CD4-positive, alpha-beta T cell treated with Interleukin-1 beta for 1 hour (primary cell): ENCODE measurements at regions not wholly inside any gene's neighbourhood (a gene's known extent, or its start where the extent isn't known, plus 50 kb on each side); places are given as distances from the start of the nearest gene placed in this dataset.

Experiments
- DNase-seq, 2 donors: peaks; one replicate each; pipeline ENCODE4 v3.0.0-alpha.2; 2020 to 2022

DNA sequence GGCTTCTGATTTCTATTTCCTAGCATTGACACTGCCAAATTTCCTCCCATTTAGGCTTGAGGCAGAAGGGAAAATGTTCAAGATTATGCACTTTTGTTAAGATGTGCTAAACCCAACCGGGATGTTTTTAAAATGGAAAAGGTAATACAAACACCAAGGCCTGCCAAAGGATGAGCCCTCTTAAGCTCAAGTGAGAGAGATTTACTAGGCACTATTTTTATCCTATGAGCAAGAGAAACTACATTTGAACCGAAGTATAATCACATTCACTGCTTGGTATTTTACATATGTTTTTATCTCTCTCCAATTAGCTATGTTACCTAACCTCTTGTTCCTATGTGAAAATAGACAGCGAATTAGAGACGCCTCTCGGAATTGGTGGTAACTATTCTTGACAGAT is 295.8 kb downstream of the GABRB3 start:
- no peak for DNase-seq

DNA sequence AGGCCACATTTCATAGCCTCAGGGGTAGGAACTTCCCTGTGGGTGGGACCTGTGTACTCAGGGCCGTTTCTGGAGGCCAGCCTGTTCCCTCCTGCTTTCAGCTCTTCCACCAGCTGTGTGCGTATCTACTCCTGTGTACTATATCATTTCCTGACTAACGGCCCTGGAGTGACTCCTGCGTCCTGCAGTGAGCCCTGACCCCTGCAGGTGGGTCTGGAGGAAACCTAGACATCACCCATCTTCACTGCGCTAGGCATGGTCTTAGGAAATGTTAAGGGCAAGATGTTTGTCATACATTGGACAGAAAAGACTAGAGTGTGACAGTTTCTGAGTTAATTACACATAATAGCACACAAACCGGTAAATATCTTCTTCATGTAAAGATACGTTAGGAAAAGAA is 297.3 kb downstream of the GABRB3 start:
- DNase-seq = no peak

DNA sequence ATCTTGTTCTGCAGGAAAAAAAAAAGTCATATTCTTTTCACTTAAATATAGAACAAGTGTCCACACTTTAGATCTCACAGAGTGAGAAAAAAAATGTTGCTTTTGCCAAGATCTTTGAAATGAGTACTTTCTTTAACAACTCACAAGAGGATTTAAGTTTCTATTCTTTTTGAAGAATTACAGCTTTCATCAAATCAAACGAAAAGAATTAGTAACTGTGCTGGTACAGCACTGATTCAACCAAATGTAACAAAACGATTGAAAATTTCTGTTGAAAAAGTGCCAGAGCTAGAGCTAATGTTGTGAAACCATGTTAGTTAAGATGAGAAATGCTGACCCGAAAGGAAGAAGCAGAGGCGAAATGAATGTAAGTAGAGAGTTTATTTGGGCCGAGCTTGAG is 300.2 kb downstream of the GABRB3 start:
- no peak for DNase-seq

- no peak for DNase-seq
Measured at GRCh38 chr15:26461847-26462608, 310.8 kb downstream of the GABRB3 start.

- DNase-seq = no peak
Measured at GRCh38 chr15:26460165-26460564, 312.7 kb downstream of the GABRB3 start.

DNA sequence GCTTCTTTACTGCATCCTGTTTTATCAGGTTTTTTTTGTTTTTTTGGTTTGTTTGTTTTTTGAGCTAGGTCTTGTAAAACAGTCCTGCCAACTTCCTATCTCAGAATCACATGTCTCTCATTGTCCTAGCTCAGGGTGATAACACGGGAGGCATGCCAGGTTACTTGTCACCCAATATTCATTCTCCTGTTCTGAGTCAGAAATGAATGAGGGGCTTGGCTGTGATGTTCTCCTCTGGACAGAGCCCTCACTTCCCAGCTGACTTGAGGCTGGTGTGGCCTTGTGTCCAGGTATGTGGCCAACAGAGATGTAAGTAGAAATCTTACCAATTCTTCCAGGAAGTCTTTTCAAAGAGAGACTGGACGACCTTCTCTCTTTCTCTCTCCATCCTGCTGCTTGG is 317.0 kb downstream of the GABRB3 start:
- DNase-seq = no peak

DNA sequence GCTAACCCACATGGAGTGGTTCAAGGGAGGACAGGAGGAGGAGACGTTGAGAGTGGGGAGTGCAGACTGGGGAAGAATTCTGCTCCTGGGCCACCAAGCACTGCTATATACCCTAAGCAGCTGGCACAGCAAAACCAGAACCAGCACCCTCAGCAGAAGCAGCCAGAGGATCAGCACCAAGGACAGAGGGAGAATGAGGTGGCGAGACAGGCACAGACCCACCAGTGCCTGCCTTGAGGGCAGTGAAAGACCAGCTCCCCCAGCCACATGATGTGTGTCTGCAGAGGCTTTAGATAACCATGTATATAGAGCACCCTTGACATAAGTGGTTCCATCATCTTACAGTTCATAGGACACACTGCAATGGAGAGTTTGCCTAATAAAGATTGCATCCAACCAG is 319.0 kb downstream of the GABRB3 start:
- DNase-seq = no peak

- no peak for DNase-seq
Measured at GRCh38 chr15:26451995-26452394, 320.9 kb downstream of the GABRB3 start.

DNA sequence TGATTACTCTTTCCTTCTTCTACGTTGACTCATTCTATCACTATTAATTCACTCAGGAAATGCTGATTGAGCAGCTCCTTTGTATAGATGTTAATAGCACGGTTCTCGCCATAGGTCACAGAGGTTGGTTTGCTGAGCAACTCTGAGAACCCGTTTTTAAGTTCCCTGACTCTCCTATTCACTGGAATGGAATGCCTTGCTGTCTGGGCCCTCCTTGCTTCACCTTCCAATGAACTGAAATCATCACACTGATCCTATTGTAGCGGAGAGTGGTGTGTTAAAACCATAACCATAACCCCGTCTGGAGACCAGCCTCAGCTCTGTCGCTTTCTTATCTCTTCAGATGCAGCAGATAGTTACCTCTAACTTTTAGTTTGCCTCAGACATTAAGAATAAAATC is 323.6 kb downstream of the GABRB3 start:
- no peak for DNase-seq

GRCh38 chr15:26443321-26443720 is 329.5 kb downstream of the GABRB3 start:
- DNase-seq = no peak

- DNase-seq = no peak
Measured at GRCh38 chr15:26442680-26443079, 330.2 kb downstream of the GABRB3 start.

GRCh38 chr15:26439681-26440080 is 333.2 kb downstream of the GABRB3 start:
- DNase-seq = no peak

GRCh38 chr15:26438718-26439117 is 334.1 kb downstream of the GABRB3 start:
- no peak for DNase-seq

DNA sequence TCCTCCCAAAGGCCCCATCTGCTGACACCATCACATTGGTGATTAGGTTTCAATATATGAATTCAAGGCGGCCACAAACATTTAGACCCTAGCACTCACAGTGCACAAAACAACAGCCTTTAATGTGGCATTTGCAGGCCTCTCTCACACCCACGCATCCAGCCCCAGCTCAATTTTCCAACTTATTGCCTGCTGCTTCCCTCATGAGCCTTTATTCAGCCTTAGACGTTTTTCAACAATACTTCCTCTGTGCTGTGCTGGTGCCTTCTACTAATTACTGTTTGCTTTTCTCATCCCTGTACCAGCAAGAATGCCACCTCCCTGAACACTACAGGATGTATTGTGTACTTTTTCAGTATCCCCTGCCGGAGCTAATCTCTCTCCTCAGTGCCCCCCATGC is 334.6 kb downstream of the GABRB3 start:
- DNase-seq = no peak

DNA sequence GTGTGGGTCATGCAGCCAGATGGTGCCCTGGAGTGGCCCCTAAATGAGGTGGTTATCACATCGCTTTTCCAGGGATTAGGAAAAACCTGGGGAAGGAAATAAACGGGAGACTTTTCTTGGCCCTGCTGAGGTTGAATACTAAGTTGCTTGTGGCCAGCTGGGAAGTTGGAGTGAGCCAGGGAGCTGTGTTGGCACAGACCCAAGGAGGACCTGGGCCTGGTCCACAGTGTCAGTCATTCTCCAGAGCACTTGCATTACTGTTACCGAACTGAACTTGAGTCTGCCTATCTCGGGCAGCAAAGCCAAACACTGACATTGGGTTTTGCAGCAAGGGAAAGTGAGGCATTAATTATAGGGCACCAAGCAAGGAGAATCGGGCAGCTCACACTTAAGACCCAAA is 339.0 kb downstream of the GABRB3 start:
- DNase-seq = no peak

DNA sequence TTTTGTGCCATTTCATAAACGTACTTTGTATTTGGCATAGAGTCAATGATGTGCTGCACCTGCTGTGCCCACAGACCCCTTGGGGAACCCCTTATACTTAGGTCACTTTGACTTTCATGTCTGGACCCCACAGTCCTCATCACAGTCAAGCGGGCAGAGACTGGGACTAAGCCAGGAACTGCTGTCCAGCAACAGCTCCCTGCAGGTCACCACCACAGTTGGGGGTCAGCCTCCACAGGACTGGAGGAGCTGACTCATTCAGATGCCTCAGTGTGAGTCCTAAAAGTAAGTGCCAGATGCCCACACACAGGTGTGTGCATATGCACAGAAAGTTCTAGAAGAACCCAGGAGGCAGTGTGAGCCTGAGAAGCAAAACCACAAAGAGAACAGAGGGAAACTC is 339.8 kb downstream of the GABRB3 start:
- no peak for DNase-seq

- no peak for DNase-seq
Measured at GRCh38 chr15:26421065-26421464, 351.8 kb downstream of the GABRB3 start.

DNA sequence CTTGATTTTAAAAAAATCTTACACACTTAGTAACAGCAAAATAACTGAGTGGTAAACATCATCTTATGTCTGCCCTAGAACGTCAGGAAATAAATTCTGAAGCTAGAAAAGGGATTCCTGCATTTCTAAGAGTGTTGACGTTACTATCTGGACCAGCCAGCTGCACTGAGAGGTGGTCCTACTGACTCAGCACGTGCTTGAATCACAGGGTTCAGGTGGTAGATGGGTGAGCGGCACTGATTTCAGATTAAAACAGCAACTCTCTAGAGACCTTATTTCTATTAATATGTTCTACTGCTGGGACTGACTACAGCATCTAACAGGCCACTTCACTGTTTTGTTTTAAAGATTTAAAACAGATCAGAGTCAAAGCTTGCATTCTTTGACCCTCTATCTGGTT is 377.2 kb downstream of the GABRB3 start:
- no peak for DNase-seq

- DNase-seq = no peak
Measured at GRCh38 chr15:26394801-26395200, 378.1 kb downstream of the GABRB3 start.

GRCh38 chr15:26392956-26393355 is 379.9 kb downstream of the GABRB3 start:
- no peak for DNase-seq

DNA sequence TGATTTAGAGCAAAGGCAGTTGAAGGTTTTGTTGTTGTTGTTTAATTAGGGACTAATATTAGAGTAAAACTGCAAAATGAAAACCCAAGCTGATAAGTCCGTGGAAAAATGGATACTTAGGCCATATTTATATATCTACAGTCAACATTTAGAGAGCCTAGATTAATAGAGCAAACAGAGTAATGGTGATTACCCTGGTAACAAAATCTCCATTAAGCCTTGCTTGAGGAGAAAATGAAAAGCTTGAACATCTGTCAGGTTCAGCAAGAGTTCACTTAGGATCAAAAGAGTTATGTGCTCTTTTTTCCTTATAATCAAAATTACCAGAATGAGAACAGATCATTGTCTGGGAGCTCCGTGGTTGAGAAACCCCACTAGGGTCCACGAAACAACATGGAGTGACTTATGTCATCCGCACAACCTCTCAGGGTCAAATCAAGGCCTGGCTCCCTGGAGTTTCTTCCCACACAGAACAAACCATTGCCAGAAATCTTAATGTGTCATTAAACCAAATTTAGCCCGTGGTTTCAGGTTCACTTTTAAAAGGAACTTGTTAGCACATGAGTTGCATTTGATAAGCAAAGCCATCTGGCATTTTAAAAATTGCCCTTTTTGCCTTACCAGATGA is 381.2 kb downstream of the GABRB3 start:
- DNase-seq = no peak

- DNase-seq = no peak
Measured at GRCh38 chr15:26382444-26383072, 390.3 kb downstream of the GABRB3 start.

DNA sequence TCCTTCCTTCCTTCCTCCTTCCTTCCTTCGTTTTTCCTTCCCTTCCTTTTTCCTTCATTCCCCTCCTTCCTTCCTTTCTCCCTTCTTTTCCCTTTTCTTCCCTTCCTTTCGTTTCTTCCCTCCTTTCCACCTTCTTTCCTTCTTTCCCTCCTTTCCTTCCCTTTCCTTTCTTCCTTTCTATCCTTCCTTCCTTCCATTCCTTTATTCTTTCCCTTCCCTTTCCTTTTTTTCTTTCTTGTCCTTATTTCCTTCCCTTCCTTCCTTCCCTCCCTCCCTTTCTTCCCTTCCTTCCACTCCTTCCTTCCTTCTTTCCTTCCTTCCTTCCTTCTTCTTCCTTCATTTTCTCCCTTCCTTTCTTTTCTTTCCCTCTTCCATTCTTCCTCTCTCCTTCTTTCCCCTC is 394.6 kb downstream of the GABRB3 start:
- no peak for DNase-seq

DNA sequence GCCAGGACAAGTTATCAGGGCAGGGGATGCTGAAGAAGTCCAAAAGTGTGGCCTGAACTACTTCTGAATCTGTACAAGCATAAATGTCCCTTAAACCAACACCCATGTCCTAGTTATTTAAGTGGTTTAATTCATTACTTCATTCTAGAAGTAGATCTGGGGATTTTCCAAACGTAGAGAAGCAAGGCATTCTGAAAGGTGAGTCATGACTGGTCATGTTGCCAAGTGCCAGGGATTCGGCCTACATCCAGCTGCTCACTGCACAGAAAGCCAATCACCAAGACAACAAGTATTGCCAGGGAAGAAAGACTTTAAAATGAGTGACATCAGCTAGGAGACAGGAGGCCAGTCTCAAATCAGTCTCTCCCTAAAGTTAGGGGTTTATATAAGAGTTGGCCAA is 396.6 kb downstream of the GABRB3 start:
- no peak for DNase-seq
